A549 (cell line): ENCODE measurements at regions not wholly inside any gene's neighbourhood (a gene's known extent, or its start where the extent isn't known, plus 50 kb on each side); places are given as distances from the start of the nearest gene placed in this dataset.

Experiments used
- HEYL ChIP-seq: fragments of 250-450 bp; sonication (Bioruptor Pico); IDR thresholded peaks from 2 replicates; pipeline ENCODE4 v1.8.0; 2021; ENCODE audit warnings: mild to moderate bottlenecking, moderate library complexity
- MAZ ChIP-seq: fragments of 150-350 bp; IDR thresholded peaks from 2 replicates; pipeline ENCODE4 v1.6.1; 2014; ENCODE audit warnings: antibody characterized with exemption, low read depth, low read length, borderline replicate concordance
- POLR2A ChIP-seq: IDR thresholded peaks from 2 replicates; pipeline ENCODE4 v1.6.1; 2012; ENCODE audit warnings: mild to moderate bottlenecking, low read length
- USF2 ChIP-seq: fragments of 450-650 bp; IDR thresholded peaks from 2 replicates; pipeline ENCODE4 v1.6.1; 2014; ENCODE audit warnings: antibody characterized with exemption

- TF ChIP-seq POLR2A (no peak), HEYL (CRISPR knock-in tag) (no peak), MAZ (no peak), USF2 (no peak)
These were observed 260.5 kb downstream of the RFC3 start for GRCh38 chr13:34078334-34078999.
